K562 (cell line): ENCODE measurements at regions not wholly inside any gene's neighbourhood (a gene's known extent, or its start where the extent isn't known, plus 50 kb on each side); places are given as distances from the start of the nearest gene placed in this dataset.

Experiments used
- ATAC-seq: fragments of 200-7000 bp; cut with Tn5 transposase; 3 replicates; pipeline ENCODE4 v1.9.1; 2020; ENCODE audit warnings: moderate library complexity
- BruUV-seq: library from RNA; stranded (reverse); fragments of 400-500 nt; replicated peaks from 2 replicates; lab custom pipeline; 2021; lab: Mats Ljungman, UMichigan
- CTCF ChIA-PET: fragments of 300-600 bp; formaldehyde crosslinking; extraction: SDS; loops from one replicate; lab custom pipeline; 2021; ENCODE audit warnings: low intra/inter-chr PET ratio; lab: Yijun Ruan, JAX
- POLR2A ChIA-PET: fragments of 300-600, 350-650 bp; sonication (Branson Sonifier 250); formaldehyde crosslinking; extraction: SDS; loops from one replicate; lab custom pipeline; 2021; ENCODE audit warnings: antibody characterized with exemption, inconsistent platforms; lab: Yijun Ruan, JAX
- DNase-seq, 4 experiments: peaks; one replicate each; pipeline versions ENCODE4 v3.0.0 to v3.0.0-alpha.2; 2011 to 2018; ENCODE audit warnings: low spot score in 3 of 4, mixed read lengths in 3 of 4; ENCODE audit errors: extremely low read depth in 1 of 4
- FAIRE-seq: peaks from 2 replicates; lab custom pipeline; 2011; peaks lifted over from hg19 to GRCh38; lab: Jason Lieb, UNC
- H2AFZ ChIP-seq: 2 replicates; pipeline ENCODE4 v1.6.0; 2011; ENCODE audit warnings: low read depth, low read length, control low read depth, inconsistent platforms
- H3K27ac ChIP-seq: fragments of 200-600 bp; 3 replicates; pipeline ENCODE4 v1.8.0; 2011; ENCODE audit warnings: low read depth, mild to moderate bottlenecking, control low read depth, inconsistent platforms, low read length, moderate library complexity, mixed read lengths; ENCODE audit errors: extremely low read depth
- H3K27me3 ChIP-seq, 2 experiments: fragments of 300-600 bp in 1 of 2; 2 replicates in 1 of 2; 3 replicates in 1 of 2; pipeline versions ENCODE4 v1.6.0 to v1.8.0; 2011; ENCODE audit warnings: inconsistent platforms in 2 of 2, low read length in 2 of 2, mild to moderate bottlenecking in 1 of 2, mixed read lengths in 1 of 2, moderate library complexity in 1 of 2; ENCODE audit not compliant: control insufficient read depth in 2 of 2, insufficient read depth in 2 of 2
- H3K36me3 ChIP-seq: fragments of 300-600 bp; 3 replicates; pipeline ENCODE4 v1.8.0; 2011; ENCODE audit warnings: mild to moderate bottlenecking, low read length, inconsistent platforms; ENCODE audit not compliant: control insufficient read depth, insufficient read depth
- H3K4me1 ChIP-seq, 2 experiments: fragments of 200-600 bp in 1 of 2; replicated peaks in 1 of 2; 2 replicates in 1 of 2; 3 replicates in 1 of 2; pipeline versions ENCODE4 v1.5.1 to v1.8.0; 2011; ENCODE audit warnings: inconsistent platforms in 2 of 2, low read length in 2 of 2, mild to moderate bottlenecking in 1 of 2, mixed read lengths in 1 of 2, moderate library complexity in 1 of 2; ENCODE audit not compliant: control insufficient read depth in 2 of 2, insufficient read depth in 2 of 2
- H3K4me2 ChIP-seq: 2 replicates; pipeline ENCODE4 v1.6.1; 2011; ENCODE audit warnings: low read length, control low read depth, inconsistent platforms, mixed read lengths; ENCODE audit not compliant: insufficient read depth
- H3K4me3 ChIP-seq: fragments of 200-600 bp; sonication (generic), shearing (Covaris generic); 2 replicates; pipeline ENCODE4 v1.5.1; 2016; ENCODE audit warnings: control low read depth, inconsistent platforms
- H3K79me2 ChIP-seq: fragments of 200-600 bp; 3 replicates; pipeline ENCODE4 v1.8.0; 2011; ENCODE audit warnings: low read length, inconsistent platforms; ENCODE audit not compliant: control insufficient read depth, insufficient read depth
- H3K9ac ChIP-seq, 2 experiments: 2 replicates each; pipeline versions ENCODE4 v1.6.0 to v1.6.1; 2011; ENCODE audit warnings: low read depth in 2 of 2, low read length in 2 of 2, control low read depth in 1 of 2, inconsistent platforms in 1 of 2, mild to moderate bottlenecking in 1 of 2, mixed read lengths in 1 of 2; ENCODE audit not compliant: insufficient read depth in 1 of 2
- H3K9me1 ChIP-seq: one replicate; pipeline ENCODE4 v1.6.0; 2011; ENCODE audit warnings: inconsistent platforms, mild to moderate bottlenecking, low read length, moderate library complexity; ENCODE audit not compliant: control insufficient read depth, insufficient read depth
- H3K9me3 ChIP-seq: replicated peaks from 2 replicates; pipeline ENCODE4 v1.5.1; 2011; ENCODE audit warnings: low read depth, low read length, inconsistent platforms; ENCODE audit not compliant: control insufficient read depth, insufficient read depth
- H4K20me1 ChIP-seq: replicated peaks from 2 replicates; pipeline ENCODE4 v1.6.1; 2011; ENCODE audit warnings: low read length, inconsistent platforms, mixed read lengths; ENCODE audit not compliant: control insufficient read depth, insufficient read depth
- CSDE1 ChIP-seq, 2 experiments: fragments of 450-650 bp; IDR thresholded peaks; 2 replicates each; pipeline ENCODE4 v1.6.1; 2016; ENCODE audit warnings: mild to moderate bottlenecking in 1 of 2
- FOXM1 ChIP-seq, 2 experiments: fragments of 450-650 bp in 1 of 2; sonication (generic) in 1 of 2; formaldehyde crosslinking in 1 of 2; IDR thresholded peaks; 2 replicates each; pipeline versions ENCODE4 v1.6.1 to v1.9.0; 2017 to 2022; ENCODE audit warnings: low read depth in 2 of 2, mild to moderate bottlenecking in 2 of 2, missing genetic modification reagents in 1 of 2, moderate library complexity in 1 of 2
- GATA2 ChIP-seq: sonication (generic); formaldehyde crosslinking; IDR thresholded peaks from 2 replicates; pipeline ENCODE4 v1.4.0; 2020; ENCODE audit warnings: mild to moderate bottlenecking, missing genetic modification reagents
- HNRNPLL ChIP-seq: fragments of 200-400 bp; formaldehyde crosslinking; IDR thresholded peaks from 2 replicates; pipeline ENCODE4 v1.6.1; 2017; ENCODE audit warnings: low read length, low read depth, mild to moderate bottlenecking; ENCODE audit not compliant: poor library complexity, severe bottlenecking
- MTA2 ChIP-seq: fragments of 450-650 bp; IDR thresholded peaks from 2 replicates; pipeline ENCODE4 v1.6.1; 2016; ENCODE audit warnings: low read depth
- SLC30A9 ChIP-seq: fragments of 250-450 bp; sonication (Bioruptor Pico); IDR thresholded peaks from 2 replicates; pipeline ENCODE4 v1.8.0; 2022; ENCODE audit warnings: mild to moderate bottlenecking, moderate library complexity
- SPI1 ChIP-seq: IDR thresholded peaks from 2 replicates; pipeline ENCODE4 v1.6.1; 2011; ENCODE audit warnings: low read depth, low read length, control low read depth, borderline replicate concordance
- SREBF2 ChIP-seq: sonication (generic); formaldehyde crosslinking; IDR thresholded peaks from 2 replicates; pipeline ENCODE4 v1.4.0; 2020; ENCODE audit warnings: mild to moderate bottlenecking, missing genetic modification reagents
- SRSF9 ChIP-seq: fragments of 200-400 bp; formaldehyde crosslinking; IDR thresholded peaks from 2 replicates; pipeline ENCODE4 v1.6.1; 2017; ENCODE audit warnings: low read depth, low read length, borderline replicate concordance
- TRIM25 ChIP-seq: fragments of 450-650 bp; IDR thresholded peaks from 2 replicates; pipeline ENCODE4 v1.7.0; 2016; ENCODE audit warnings: borderline replicate concordance
- ZNF311 ChIP-seq: fragments of 250-450 bp; sonication (Bioruptor Pico); IDR thresholded peaks from 2 replicates; pipeline ENCODE4 v1.4.0; 2020; ENCODE audit warnings: mild to moderate bottlenecking, moderate library complexity
- ZNF354B ChIP-seq: fragments of 250-450 bp; sonication (Bioruptor Pico); IDR thresholded peaks from 2 replicates; pipeline ENCODE4 v1.4.0; 2020
- ZNF511 ChIP-seq: sonication (generic); formaldehyde crosslinking; IDR thresholded peaks from 2 replicates; pipeline ENCODE4 v1.8.0; 2022; ENCODE audit warnings: mild to moderate bottlenecking, missing genetic modification reagents
- WGBS: fragments of 100-300 bp; shearing (Covaris generic); methylation state at CpG from one replicate; pipeline ENCODE4 v1.1.6; 2016; ENCODE audit warnings: low coverage, mixed read lengths; ENCODE audit not compliant: insufficient coverage; ENCODE audit errors: missing lambda C conversion rate; 5-methylcytosine and 5-hydroxymethylcytosine counted together
- in situ Hi-C: fragments of 300-500 bp; cut with MboI; formaldehyde crosslinking; loops from 4 replicates; pipeline ENCODE4 v1.15.0; 2018; ENCODE audit warnings: inconsistent platforms, mixed read lengths
- intact Hi-C: fragments of 100-400 bp; cut with micrococcal nuclease; formaldehyde crosslinking; loops from 2 replicates; pipeline ENCODE4 v1.14.2; 2022

GRCh38 chr5:52731274-52732027 lies 56.3 kb upstream of the ITGA1 start:
- H3K27me3 ChIP-seq: no peaks in the 10 kb centered on the region
- H3K4me1 ChIP-seq: no peaks in the 10 kb centered on the region
- H2AFZ ChIP-seq: no peak overlapping the region
- H3K79me2 ChIP-seq: no peaks in the 10 kb centered on the region
- ChIA-PET POLR2A (no interaction called here), CTCF (no interaction called here)
- no peak overlapping the region for H3K27ac ChIP-seq
- H3K9me3 ChIP-seq: no peaks in the 10 kb centered on the region
- FAIRE-seq (no peak), ATAC-seq (no peak), DNase-seq (no peak)
- no peaks in the 10 kb centered on the region for H3K36me3 ChIP-seq
- BruUV-seq: no TSS peak
- H3K9me1 ChIP-seq: no peaks in the 10 kb centered on the region
- no peak for TF ChIP-seq MTA2
- no peak for TF ChIP-seq HNRNPLL
- no peak for TF ChIP-seq SREBF2 (CRISPR knock-in tag)
- TF ChIP-seq TRIM25: no peak
- TF ChIP-seq GATA2: no peak
- TF ChIP-seq SRSF9: no peak
- no peak for TF ChIP-seq SPI1
- no peak for TF ChIP-seq ZNF311 (CRISPR knock-in tag)
- no peak for TF ChIP-seq FOXM1 (IDR thresholded peaks at IDR 0.05; ENCODE audit: low read depth)
- no peak for TF ChIP-seq FOXM1 (CRISPR knock-in tag; IDR thresholded peaks at IDR 0.05; ENCODE audit: low read depth)
- TF ChIP-seq ZNF354B: no peak
- no peak for TF ChIP-seq SLC30A9 (CRISPR knock-in tag)
- no peak for TF ChIP-seq ZNF511 (CRISPR knock-in tag)
- no peak for TF ChIP-seq CSDE1 (IDR thresholded peaks at IDR 0.05)
- intact Hi-C loops: no loop called here
- in situ Hi-C loops: no loop called here
- no peak overlapping the region for H3K9ac ChIP-seq
- 0% methylated on average over 1 of the region's 1 CpG for WGBS
- no peak overlapping the region for H3K4me2 ChIP-seq
- H3K4me3 ChIP-seq: no peak overlapping the region
- no peaks in the 10 kb centered on the region for H4K20me1 ChIP-seq
